Stomach (tissue), 8 donors: ENCODE measurements at regions not wholly inside any gene's neighbourhood (a gene's known extent, or its start where the extent isn't known, plus 50 kb on each side); places are given as distances from the start of the nearest gene placed in this dataset.

Experiments
- DNase-seq, 2 donors: peaks; one replicate each; pipeline versions ENCODE4 v3.0.0 to v3.0.0-alpha.2; 2013 to 2019
- H3K27ac ChIP-seq, 5 donors: fragments of 200-600 bp in 4 of 5; sonication (generic) in 4 of 5; one replicate each; pipeline ENCODE4 v1.5.1; 2013 to 2019; ENCODE audit warnings: mild to moderate bottlenecking in 1 of 5, moderate library complexity in 1 of 5
- H3K27me3 ChIP-seq, 3 donors: fragments of 200-600 bp; sonication (generic); one replicate each; pipeline ENCODE4 v1.5.1; 2017 to 2019; ENCODE audit warnings: mixed run types in 1 of 3
- H3K36me3 ChIP-seq, 4 donors: fragments of 200-600 bp; sonication (generic); 1 replicate in 3 of 4; 2 replicates in 1 of 4; pipeline ENCODE4 v1.5.1; 2016 to 2019
- H3K4me1 ChIP-seq, 4 donors: fragments of 200-600 bp; sonication (generic); one replicate each; pipeline ENCODE4 v1.5.1; 2016 to 2019
- H3K4me3 ChIP-seq, 4 donors: fragments of 200-600 bp; sonication (generic) in 3 of 4; one replicate each; pipeline ENCODE4 v1.5.1; 2016 to 2019; ENCODE audit warnings: mild to moderate bottlenecking in 1 of 4
- H3K9me3 ChIP-seq, 4 donors: fragments of 200-600 bp; sonication (generic); one replicate each; pipeline ENCODE4 v1.5.1; 2016 to 2019
- CTCF ChIP-seq, 7 experiments: fragments of 450-650 bp in 4 of 7; fragments of 200-600 bp in 3 of 7; sonication (generic) in 3 of 7; IDR thresholded peaks; one replicate each; pipeline ENCODE4 v1.5.1; 2016 to 2019; ENCODE audit warnings: antibody characterized with exemption in 7 of 7, control low read depth in 2 of 7, mild to moderate bottlenecking in 1 of 7
- EP300 ChIP-seq: sonication (generic); formaldehyde crosslinking; IDR thresholded peaks from one replicate; pipeline ENCODE4 v1.6.1; 2017; ENCODE audit warnings: antibody characterized with exemption
- POLR2A ChIP-seq, 4 donors: fragments of 450-650 bp; IDR thresholded peaks; one replicate each; pipeline ENCODE4 v1.6.1; 2016; ENCODE audit warnings: antibody characterized with exemption in 4 of 4, control low read depth in 2 of 4, mild to moderate bottlenecking in 1 of 4, moderate library complexity in 1 of 4
- POLR2AphosphoS5 ChIP-seq, 3 donors: sonication (generic); formaldehyde crosslinking; IDR thresholded peaks; one replicate each; pipeline ENCODE4 v1.6.1; 2016; ENCODE audit warnings: antibody characterized with exemption in 3 of 3
- WGBS, 5 donors: extraction: QIAGEN DNeasy Blood & Tissue Kit in 3 of 5; methylation state at CpG; one replicate each; pipeline versions ENCODE4 v1.1.5 to v1.1.7; 2013 to 2018; 5-methylcytosine and 5-hydroxymethylcytosine counted together
- intact Hi-C: fragments of 100-400 bp; cut with DNase I; formaldehyde crosslinking; loops from one replicate; pipeline ENCODE4 v1.15.1; 2023; ENCODE audit warnings: low total_unique reads
- donor health status: healthy with polysubstance abuse.
- donor health status: Bipolar disorder and iron deficiency.
- donor health status: healthy.

DNA sequence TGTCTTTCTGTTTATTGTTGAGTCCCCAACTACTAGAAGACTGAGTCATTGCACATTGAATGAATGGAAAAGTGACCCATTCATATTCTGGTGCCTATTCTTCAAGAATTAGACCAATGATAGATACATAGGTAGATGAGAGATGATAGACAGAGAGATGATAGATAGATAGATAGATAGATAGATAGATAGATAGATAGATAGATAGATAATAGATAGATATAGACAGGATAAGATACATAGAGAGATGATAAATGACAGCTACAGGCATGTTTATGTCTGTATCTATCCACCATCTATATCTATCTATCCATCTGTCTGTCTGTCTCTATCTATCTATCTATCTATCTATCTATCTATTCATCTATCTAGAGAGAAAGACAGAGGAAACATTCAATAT, 170.3 kb upstream of the ARRDC4 start:
- DNase-seq, result no peak
- Histone ChIP-seq H3K27ac (no peak overlapping the region), H3K4me3 (no peak overlapping the region), H3K4me1 (no peaks in the 10 kb centered on the region), H3K9me3 (no peaks in the 10 kb centered on the region), H3K27me3 (no peaks in the 10 kb centered on the region), H3K36me3 (no peaks in the 10 kb centered on the region)
- intact Hi-C loops, result no loop called here
- TF ChIP-seq EP300 (no peak), POLR2AphosphoS5 (IDR thresholded peaks at IDR 0.05) (no peak), CTCF (IDR thresholded peaks at IDR 0.05) (no peak), POLR2A (IDR thresholded peaks at IDR 0.05) (no peak)

GRCh38 chr15:97791824-97792792, 168.4 kb upstream of the ARRDC4 start:
- 54 to 66% (median 63%) methylated on average over 17 of the region's 17 CpGs for WGBS, 5 donors

DNA sequence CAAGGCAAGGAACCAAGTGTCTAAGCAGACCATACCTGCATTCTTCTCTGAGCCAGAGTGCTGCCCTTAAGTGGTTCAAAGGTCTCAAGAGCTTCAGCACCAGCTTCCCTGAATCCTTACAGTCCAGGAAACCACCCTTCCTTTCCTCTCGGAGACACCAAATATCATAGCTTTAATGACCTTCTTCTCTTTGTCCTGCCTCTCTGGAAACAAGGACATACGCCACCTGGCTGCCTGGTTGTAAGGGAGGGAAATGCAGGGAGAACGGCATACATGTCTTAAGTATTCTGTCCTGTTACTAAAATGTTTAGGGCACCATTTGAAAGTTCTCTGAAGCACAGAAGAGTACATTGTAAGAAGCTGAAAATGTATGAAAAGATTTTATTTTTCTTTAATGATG, 155.6 kb upstream of the ARRDC4 start:
- no peaks in the 10 kb centered on the region for H3K4me1 ChIP-seq
- no peak overlapping the region for H3K4me3 ChIP-seq
- intact Hi-C loops, result no loop called here

More at GRCh38 chr15:97791824-97792792, 168.4 kb upstream of the ARRDC4 start:
- Histone ChIP-seq H3K27ac (no peak overlapping the region), H3K4me3 (no peak overlapping the region), H3K36me3 (no peaks in the 10 kb centered on the region), H3K27me3 (no peaks in the 10 kb centered on the region), H3K4me1 (no peaks in the 10 kb centered on the region), H3K9me3 (no peaks in the 10 kb centered on the region)
- peak in 1 of 2 donors; percentile 39 for DNase-seq
- TF ChIP-seq CTCF (IDR thresholded peaks at IDR 0.05), result no peak
- TF ChIP-seq POLR2AphosphoS5 (IDR thresholded peaks at IDR 0.05), result no peak
- TF ChIP-seq POLR2A (IDR thresholded peaks at IDR 0.05), result no peak
- TF ChIP-seq EP300, result no peak
- intact Hi-C loops, result no loop called here

GRCh38 chr15:97806766-97807165, 153.7 kb upstream of the ARRDC4 start:
- intact Hi-C loops, result no loop called here
- Histone ChIP-seq H3K27me3 (no peaks in the 10 kb centered on the region), H3K4me1 (no peaks in the 10 kb centered on the region), H3K9me3 (peaks cover 0 to 23% (median 12%) of the 10 kb centered on the region in 4 donors), H3K4me3 (no peak overlapping the region), H3K36me3 (no peaks in the 10 kb centered on the region), H3K27ac (no peak overlapping the region)
- DNase-seq, result no peak
- 75 to 84% (median 78%) methylated on average over 6 of the region's 6 CpGs for WGBS, 5 donors
- TF ChIP-seq EP300 (no peak), POLR2A (IDR thresholded peaks at IDR 0.05) (no peak), POLR2AphosphoS5 (IDR thresholded peaks at IDR 0.05) (no peak), CTCF (IDR thresholded peaks at IDR 0.05) (no peak)

More for the DNA sequence above, 155.6 kb upstream of the ARRDC4 start:
- 69 to 75% (median 74%) methylated on average over 3 of the region's 3 CpGs for WGBS, 5 donors
- no peak for DNase-seq
- TF ChIP-seq POLR2A (IDR thresholded peaks at IDR 0.05) (no peak), POLR2AphosphoS5 (IDR thresholded peaks at IDR 0.05) (no peak), EP300 (no peak)
- Histone ChIP-seq H3K27me3 (no peaks in the 10 kb centered on the region), H3K36me3 (no peaks in the 10 kb centered on the region), H3K9me3 (peaks cover 0 to 6% (median 3%) of the 10 kb centered on the region in 4 donors), H3K27ac (no peak overlapping the region)

GRCh38 chr15:97815835-97816234, 144.7 kb upstream of the ARRDC4 start:
- H3K4me3 ChIP-seq, result no peak overlapping the region
- H3K4me1 ChIP-seq, result no peaks in the 10 kb centered on the region
- H3K36me3 ChIP-seq, result no peaks in the 10 kb centered on the region
- TF ChIP-seq POLR2AphosphoS5 (IDR thresholded peaks at IDR 0.05), result no peak
- TF ChIP-seq EP300, result no peak
- no peak for TF ChIP-seq CTCF (IDR thresholded peaks at IDR 0.05)
- TF ChIP-seq POLR2A (IDR thresholded peaks at IDR 0.05), result no peak
- intact Hi-C loops, result no loop called here
- no peak overlapping the region for H3K27ac ChIP-seq
- DNase-seq, result no peak
- no peaks in the 10 kb centered on the region for H3K27me3 ChIP-seq
- 40 to 61% (median 49%) methylated on average over 2 of the region's 2 CpGs for WGBS, 5 donors
- peaks cover 0 to 16% (median 10%) of the 10 kb centered on the region in 4 donors for H3K9me3 ChIP-seq
